ENCODE measurements at regions not wholly inside any gene's neighbourhood (a gene's known extent, or its start where the extent isn't known, plus 50 kb on each side); places are given as distances from the start of the nearest gene placed in this dataset.
A peak's percentile ranks its signal among the peaks of the same experiment; 100 is the strongest.

DNA sequence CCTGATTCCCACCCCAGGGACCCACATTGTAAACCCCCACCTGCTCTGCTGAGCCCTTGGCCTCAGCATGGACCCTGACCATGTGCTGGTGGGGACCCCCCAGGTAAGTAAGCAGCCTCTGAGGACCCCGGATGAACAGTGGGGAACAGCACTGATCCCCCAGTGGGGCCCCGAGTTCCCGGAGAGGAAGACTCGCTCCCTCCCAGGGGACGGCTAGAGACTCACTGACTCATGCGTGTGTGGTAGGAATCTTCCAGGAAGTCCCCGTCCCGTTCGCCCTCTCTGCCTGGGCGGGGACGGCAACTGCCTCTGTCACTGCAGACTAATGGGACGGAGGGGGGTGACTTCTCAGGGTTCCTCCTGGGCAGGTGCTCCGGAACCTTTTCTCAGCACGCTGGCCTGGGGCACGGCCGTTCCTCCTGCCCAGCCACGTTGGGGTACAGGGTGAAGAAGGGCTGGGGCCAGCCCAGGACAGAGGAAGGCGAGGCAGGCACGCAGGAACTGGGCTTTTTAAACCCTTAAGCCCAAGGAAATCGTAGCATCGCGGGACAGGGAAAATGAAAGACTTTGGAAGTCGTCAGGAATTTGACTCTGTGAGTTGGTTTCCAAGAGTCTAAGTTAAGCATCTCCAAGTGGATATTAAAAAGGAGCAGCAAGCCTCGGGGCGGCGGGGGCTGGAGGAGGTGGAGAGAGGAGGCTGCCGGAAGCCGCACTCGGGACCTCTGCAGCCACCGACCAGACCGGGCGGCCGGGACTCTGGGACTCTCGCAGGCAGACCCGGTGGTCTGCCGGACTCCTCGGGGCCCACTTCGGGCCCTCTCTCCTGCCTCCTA is 178.7 kb downstream of the SEC14L1 start:
- POLR2A ChIA-PET = no interaction called here
- no peaks in the 10 kb centered on the region for H3K27me3 ChIP-seq (replicated peaks in 2 of 5; ENCODE audit: control insufficient read depth in 4 of 5, insufficient read depth in 5 of 5, low read length in 4 of 5)
- peak overlapping the region in 6 of 7 experiments; percentile 11 to 61 (median 55) for H3K4me3 ChIP-seq (ENCODE audit: control insufficient read depth in 1 of 7, extremely low read depth in 1 of 7, insufficient read depth in 4 of 7, low read depth in 2 of 7, low read length in 6 of 7)
- peak overlapping the region in 1 of 2 experiments; percentile 70 for H3K27ac ChIP-seq (ENCODE audit: insufficient read depth in 1 of 2, low read depth in 1 of 2, low read length in 2 of 2, poor library complexity in 1 of 2, severe bottlenecking in 2 of 2)
- H3K36me3 ChIP-seq (ENCODE audit: control insufficient read depth in 4 of 4, insufficient read depth in 4 of 4, low read length in 3 of 4) = no peaks in the 10 kb centered on the region
- WGBS (ENCODE audit: insufficient coverage) = 40% methylated on average over 36 of the region's 38 CpGs
- CTCF ChIA-PET = no interaction called here
- peak; percentile 57 to 84 (median 80) for DNase-seq
- peaks cover 0 to 84% (median 44%) of the 10 kb centered on the region in 4 experiments for H3K4me1 ChIP-seq (ENCODE audit: control extremely low read depth in 1 of 4, control insufficient read depth in 4 of 4, insufficient read depth in 4 of 4, low read length in 3 of 4)
- H3K9me3 ChIP-seq (ENCODE audit: control extremely low read depth in 1 of 5, control insufficient read depth in 4 of 5, insufficient read depth in 2 of 5, low read depth in 1 of 5, low read length in 4 of 5) = no peaks in the 10 kb centered on the region

DNA sequence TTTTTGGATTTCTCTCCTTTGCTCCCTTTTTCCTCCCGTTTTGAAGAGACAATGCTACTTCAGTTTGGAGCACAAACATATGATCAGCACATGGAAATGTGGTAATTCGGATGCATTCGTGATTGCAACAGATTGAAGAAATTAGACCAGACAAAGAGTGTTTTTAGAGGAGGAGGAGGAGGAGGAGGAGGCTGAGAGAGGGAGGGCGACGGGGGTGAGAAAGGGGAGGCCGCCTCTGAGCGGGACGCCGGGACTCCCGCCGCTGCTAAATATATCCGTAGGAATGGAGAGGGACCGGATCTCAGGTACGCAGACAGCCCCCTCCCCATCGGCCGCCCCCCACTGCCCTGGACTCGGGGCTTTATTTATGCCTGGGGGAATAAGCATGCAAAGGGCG is 179.3 kb downstream of the SEC14L1 start:
- H3K4me1 ChIP-seq (ENCODE audit: control extremely low read depth in 1 of 4, control insufficient read depth in 4 of 4, insufficient read depth in 4 of 4, low read length in 3 of 4) = peaks cover 0 to 80% (median 42%) of the 10 kb centered on the region in 4 experiments
- H3K4me3 ChIP-seq (ENCODE audit: control insufficient read depth in 1 of 7, extremely low read depth in 1 of 7, insufficient read depth in 4 of 7, low read depth in 2 of 7, low read length in 6 of 7) = peak overlapping the region in 5 of 7 experiments; percentile 11 to 61 (median 56)
- ChIA-PET CTCF (no interaction called here), POLR2A (no interaction called here)
- H3K9me3 ChIP-seq (ENCODE audit: control extremely low read depth in 1 of 5, control insufficient read depth in 4 of 5, insufficient read depth in 2 of 5, low read depth in 1 of 5, low read length in 4 of 5) = no peaks in the 10 kb centered on the region
- DNase-seq = no peak
- WGBS (ENCODE audit: insufficient coverage) = 89% methylated on average over 12 of the region's 18 CpGs
- H3K27me3 ChIP-seq (replicated peaks in 2 of 5; ENCODE audit: control insufficient read depth in 4 of 5, insufficient read depth in 5 of 5, low read length in 4 of 5) = no peaks in the 10 kb centered on the region
- H3K27ac ChIP-seq (ENCODE audit: insufficient read depth in 1 of 2, low read depth in 1 of 2, low read length in 2 of 2, poor library complexity in 1 of 2, severe bottlenecking in 2 of 2) = peak overlapping the region in 1 of 2 experiments; percentile 70
- no peaks in the 10 kb centered on the region for H3K36me3 ChIP-seq (ENCODE audit: control insufficient read depth in 4 of 4, insufficient read depth in 4 of 4, low read length in 3 of 4)

DNA sequence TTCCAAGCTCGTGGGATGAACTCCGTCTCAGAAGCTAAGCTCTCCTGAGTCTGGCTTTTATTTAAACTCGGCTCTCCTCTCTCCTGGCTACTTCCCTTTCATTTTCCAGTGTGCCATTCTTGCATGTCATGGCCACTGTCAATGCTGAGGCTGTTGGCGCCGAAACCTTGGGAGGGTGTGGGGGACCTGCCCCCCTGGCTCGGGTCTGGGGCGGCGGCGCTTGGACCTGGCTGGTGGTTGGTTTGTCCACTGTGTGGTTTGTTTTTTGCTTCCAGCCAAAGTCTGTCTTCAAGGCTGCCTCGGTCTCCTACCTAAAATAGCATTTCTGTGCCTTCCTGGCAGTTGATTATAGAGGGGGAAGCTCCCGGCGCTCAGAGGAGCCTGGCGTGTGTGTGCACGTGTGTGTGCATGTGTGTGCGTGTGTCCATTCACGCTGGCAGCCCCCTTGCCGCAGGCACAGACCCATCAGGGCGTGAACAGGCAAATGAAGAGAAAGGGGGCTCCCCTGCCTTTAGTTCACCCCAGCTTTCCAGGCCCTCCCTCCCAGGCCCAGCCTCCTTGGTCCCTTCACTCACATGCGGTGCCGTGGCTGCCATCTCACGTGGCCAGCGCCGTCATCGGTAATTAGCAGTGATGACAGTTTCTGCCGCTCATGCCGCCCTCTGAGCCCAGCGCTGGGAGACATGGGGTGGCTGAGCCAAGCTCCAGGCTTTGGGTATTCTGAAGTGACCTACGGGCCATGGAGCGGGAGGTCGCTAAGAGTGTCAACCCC is 179.9 kb downstream of the SEC14L1 start:
- peak overlapping the region in 1 of 2 experiments; percentile 70 for H3K27ac ChIP-seq (ENCODE audit: insufficient read depth in 1 of 2, low read depth in 1 of 2, low read length in 2 of 2, poor library complexity in 1 of 2, severe bottlenecking in 2 of 2)
- POLR2A ChIA-PET = no interaction called here
- H3K4me3 ChIP-seq (ENCODE audit: control insufficient read depth in 1 of 7, extremely low read depth in 1 of 7, insufficient read depth in 4 of 7, low read depth in 2 of 7, low read length in 6 of 7) = peak overlapping the region in 3 of 7 experiments; percentile 19 to 56 (median 48)

DNA sequence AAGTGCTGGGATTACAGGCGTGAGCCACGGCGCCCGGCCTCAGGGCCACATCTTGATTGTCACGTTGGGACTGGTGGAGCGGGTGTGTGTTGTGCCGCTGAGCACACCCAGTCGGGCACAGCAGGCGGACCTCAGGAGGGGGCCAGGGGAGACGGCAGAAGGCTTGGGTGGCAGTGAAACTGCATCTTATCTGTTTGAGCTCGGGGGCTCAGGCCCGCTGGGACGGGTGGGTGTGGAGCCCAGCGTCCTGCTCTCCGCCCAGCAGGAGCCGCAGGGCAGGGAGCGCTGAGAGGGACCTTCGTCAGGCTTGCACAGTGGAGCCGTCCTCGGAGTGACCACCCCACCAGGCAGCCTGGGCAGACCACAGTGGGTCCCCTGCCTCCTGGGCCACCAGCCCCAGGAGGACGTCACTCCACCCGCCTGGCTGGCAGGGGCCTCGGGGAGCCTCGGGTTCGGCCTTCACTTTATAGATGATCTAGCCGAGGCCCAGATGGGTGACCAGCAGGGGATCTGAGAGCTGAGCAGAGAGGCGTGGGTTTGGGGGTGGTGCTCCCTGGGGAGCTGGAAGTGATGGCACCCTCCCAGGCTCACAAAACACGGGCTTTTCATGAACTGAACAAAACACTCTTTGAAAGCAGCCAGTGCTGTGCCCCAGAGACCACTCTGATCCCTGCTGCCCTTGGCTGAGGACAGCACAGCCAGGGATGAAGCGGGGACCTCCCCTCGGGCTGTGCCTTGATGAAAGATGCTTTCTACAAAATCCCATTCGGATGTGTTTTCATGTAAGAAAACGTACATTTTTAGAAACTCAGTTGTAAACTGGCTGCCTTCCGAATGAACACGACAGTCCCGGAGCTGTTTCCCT is 181.1 kb downstream of the SEC14L1 start:
- Histone ChIP-seq H3K4me1 (ENCODE audit: control extremely low read depth in 1 of 4, control insufficient read depth in 4 of 4, insufficient read depth in 4 of 4, low read length in 3 of 4) (peaks cover 0 to 76% (median 32%) of the 10 kb centered on the region in 4 experiments), H3K36me3 (ENCODE audit: control insufficient read depth in 4 of 4, insufficient read depth in 4 of 4, low read length in 3 of 4) (peaks cover 0 to 5% (median 0%) of the 10 kb centered on the region in 4 experiments), H3K9me3 (ENCODE audit: control extremely low read depth in 1 of 5, control insufficient read depth in 4 of 5, insufficient read depth in 2 of 5, low read depth in 1 of 5, low read length in 4 of 5) (no peaks in the 10 kb centered on the region), H3K27me3 (replicated peaks in 2 of 5; ENCODE audit: control insufficient read depth in 4 of 5, insufficient read depth in 5 of 5, low read length in 4 of 5) (no peaks in the 10 kb centered on the region), H3K4me3 (ENCODE audit: control insufficient read depth in 1 of 7, extremely low read depth in 1 of 7, insufficient read depth in 4 of 7, low read depth in 2 of 7, low read length in 6 of 7) (no peak overlapping the region), H3K27ac (ENCODE audit: insufficient read depth in 1 of 2, low read depth in 1 of 2, low read length in 2 of 2, poor library complexity in 1 of 2, severe bottlenecking in 2 of 2) (peak overlapping the region in 1 of 2 experiments; percentile 68)
- CTCF ChIA-PET = interaction anchor here (0.8 to 1.9 kb wide), 3 partner anchors 67 to 109 kb away, joined by 3 to 9 read pairs (median 3); no protein-coding TSS in a partner anchor
- no peak for DNase-seq
- POLR2A ChIA-PET = no interaction called here
- 95% methylated on average over 34 of the region's 35 CpGs for WGBS (ENCODE audit: insufficient coverage)

More for the DNA sequence above, 179.9 kb downstream of the SEC14L1 start:
- H3K36me3 ChIP-seq (ENCODE audit: control insufficient read depth in 4 of 4, insufficient read depth in 4 of 4, low read length in 3 of 4) = no peaks in the 10 kb centered on the region
- 81% methylated on average over 24 of the region's 30 CpGs for WGBS (ENCODE audit: insufficient coverage)
- no peaks in the 10 kb centered on the region for H3K27me3 ChIP-seq (replicated peaks in 2 of 5; ENCODE audit: control insufficient read depth in 4 of 5, insufficient read depth in 5 of 5, low read length in 4 of 5)
- H3K9me3 ChIP-seq (ENCODE audit: control extremely low read depth in 1 of 5, control insufficient read depth in 4 of 5, insufficient read depth in 2 of 5, low read depth in 1 of 5, low read length in 4 of 5) = no peaks in the 10 kb centered on the region
- H3K4me1 ChIP-seq (ENCODE audit: control extremely low read depth in 1 of 4, control insufficient read depth in 4 of 4, insufficient read depth in 4 of 4, low read length in 3 of 4) = peaks cover 0 to 80% (median 38%) of the 10 kb centered on the region in 4 experiments
- CTCF ChIA-PET = interaction anchor here (0.8 kb wide), 1 partner anchor 68 kb away, joined by 3 read pairs; no protein-coding TSS in a partner anchor
- DNase-seq = peak in 2 of 3 donors; percentile 21 to 48

DNA sequence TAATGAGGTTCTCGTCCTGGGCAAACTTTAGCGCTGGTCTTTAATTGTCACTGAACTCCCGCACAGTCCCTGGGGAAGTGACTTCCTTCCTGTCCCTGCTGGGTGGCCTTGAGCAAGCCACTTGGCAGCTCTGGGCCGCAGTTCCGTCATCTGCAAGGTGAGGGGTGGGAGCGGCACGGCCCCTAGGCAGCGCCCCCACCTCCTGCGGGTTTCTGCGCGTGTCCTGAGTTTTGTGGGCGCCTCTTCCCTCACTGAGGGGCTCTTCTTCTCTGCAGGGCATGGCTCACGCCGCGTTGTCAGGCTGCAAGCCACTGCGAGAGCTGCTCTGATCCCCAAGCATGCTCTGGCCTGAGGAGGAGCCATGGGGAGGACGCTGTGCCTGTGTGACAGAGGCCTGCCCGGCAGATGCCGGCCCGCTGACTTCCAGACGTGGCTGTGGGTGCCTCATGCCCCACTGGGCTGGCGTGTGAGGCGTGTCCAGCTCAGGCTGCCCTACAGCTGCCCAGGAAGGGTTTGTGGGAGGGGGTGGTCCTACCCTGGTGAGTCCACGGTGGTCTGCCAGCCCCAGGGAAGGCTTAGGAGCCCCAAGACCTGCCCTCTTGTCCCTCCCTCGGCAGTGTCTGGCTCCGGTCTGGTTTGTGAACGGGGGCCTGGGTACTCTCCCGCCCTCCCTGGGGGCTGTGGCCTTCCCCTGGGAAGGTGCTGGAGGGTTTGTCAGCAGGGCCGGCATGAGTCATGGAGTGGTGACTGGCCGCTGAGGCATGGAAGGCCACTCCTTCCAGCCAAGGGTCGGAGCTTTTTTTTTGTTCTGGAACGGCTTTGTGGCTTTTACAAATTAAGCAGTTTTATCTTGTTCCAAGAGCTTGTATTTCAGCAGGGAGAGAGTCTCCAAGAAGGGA is 182.0 kb downstream of the SEC14L1 start:
- CTCF ChIA-PET = interaction anchor here (1.9 kb wide), 1 partner anchor 78 kb away, joined by 9 read pairs; no protein-coding TSS in a partner anchor
- 86% methylated on average over 21 of the region's 32 CpGs for WGBS (ENCODE audit: insufficient coverage)
- Histone ChIP-seq H3K4me3 (ENCODE audit: control insufficient read depth in 1 of 7, extremely low read depth in 1 of 7, insufficient read depth in 4 of 7, low read depth in 2 of 7, low read length in 6 of 7) (peak overlapping the region in 1 of 7 experiments; percentile 14), H3K4me1 (ENCODE audit: control extremely low read depth in 1 of 4, control insufficient read depth in 4 of 4, insufficient read depth in 4 of 4, low read length in 3 of 4) (peaks cover 0 to 74% (median 32%) of the 10 kb centered on the region in 4 experiments), H3K9me3 (ENCODE audit: control extremely low read depth in 1 of 5, control insufficient read depth in 4 of 5, insufficient read depth in 2 of 5, low read depth in 1 of 5, low read length in 4 of 5) (no peaks in the 10 kb centered on the region), H3K36me3 (ENCODE audit: control insufficient read depth in 4 of 4, insufficient read depth in 4 of 4, low read length in 3 of 4) (peaks cover 0 to 5% (median 0%) of the 10 kb centered on the region in 4 experiments), H3K27ac (ENCODE audit: insufficient read depth in 1 of 2, low read depth in 1 of 2, low read length in 2 of 2, poor library complexity in 1 of 2, severe bottlenecking in 2 of 2) (peak overlapping the region in 1 of 2 experiments; percentile 68), H3K27me3 (replicated peaks in 2 of 5; ENCODE audit: control insufficient read depth in 4 of 5, insufficient read depth in 5 of 5, low read length in 4 of 5) (no peaks in the 10 kb centered on the region)
- POLR2A ChIA-PET = no interaction called here
- no peak for DNase-seq
